DND-41 (cell line): ENCODE measurements at regions not wholly inside any gene's neighbourhood (a gene's known extent, or its start where the extent isn't known, plus 50 kb on each side); places are given as distances from the start of the nearest gene placed in this dataset.

Experiments
- CTCF ChIP-seq: IDR thresholded peaks from 2 replicates; pipeline ENCODE4 v1.5.1; 2012; ENCODE audit warnings: borderline replicate concordance, low read length, moderate library complexity, mild to moderate bottlenecking; ENCODE audit not compliant: poor library complexity, severe bottlenecking; ENCODE audit errors: extremely low read depth
- EZH2 ChIP-seq: IDR thresholded peaks from 3 replicates; pipeline ENCODE4 v1.6.1; 2012; ENCODE audit warnings: borderline replicate concordance, low read depth, mild to moderate bottlenecking, moderate library complexity, low read length, inconsistent platforms; ENCODE audit not compliant: severe bottlenecking

GRCh38 chr12:19012965-19013364, 116.6 kb upstream of the PLEKHA5 start:
- no peak for TF ChIP-seq CTCF
- TF ChIP-seq EZH2, result no peak
